ENCODE measurements at regions not wholly inside any gene's neighbourhood (a gene's known extent, or its start where the extent isn't known, plus 50 kb on each side); places are given as distances from the start of the nearest gene placed in this dataset.

- no peak for DNase-seq (ENCODE audit: low spot score, unreplicated experiment)
- no peak overlapping the region for H3K4me3 Mint-ChIP-seq (ENCODE audit: low read depth)
- TF ChIP-seq, protein P1, sequence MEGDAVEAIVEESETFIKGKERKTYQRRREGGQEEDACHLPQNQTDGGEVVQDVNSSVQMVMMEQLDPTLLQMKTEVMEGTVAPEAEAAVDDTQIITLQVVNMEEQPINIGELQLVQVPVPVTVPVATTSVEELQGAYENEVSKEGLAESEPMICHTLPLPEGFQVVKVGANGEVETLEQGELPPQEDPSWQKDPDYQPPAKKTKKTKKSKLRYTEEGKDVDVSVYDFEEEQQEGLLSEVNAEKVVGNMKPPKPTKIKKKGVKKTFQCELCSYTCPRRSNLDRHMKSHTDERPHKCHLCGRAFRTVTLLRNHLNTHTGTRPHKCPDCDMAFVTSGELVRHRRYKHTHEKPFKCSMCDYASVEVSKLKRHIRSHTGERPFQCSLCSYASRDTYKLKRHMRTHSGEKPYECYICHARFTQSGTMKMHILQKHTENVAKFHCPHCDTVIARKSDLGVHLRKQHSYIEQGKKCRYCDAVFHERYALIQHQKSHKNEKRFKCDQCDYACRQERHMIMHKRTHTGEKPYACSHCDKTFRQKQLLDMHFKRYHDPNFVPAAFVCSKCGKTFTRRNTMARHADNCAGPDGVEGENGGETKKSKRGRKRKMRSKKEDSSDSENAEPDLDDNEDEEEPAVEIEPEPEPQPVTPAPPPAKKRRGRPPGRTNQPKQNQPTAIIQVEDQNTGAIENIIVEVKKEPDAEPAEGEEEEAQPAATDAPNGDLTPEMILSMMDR (IDR thresholded peaks at IDR 0.05; ENCODE audit: unreplicated experiment) = no peak
- H3K4me1 Mint-ChIP-seq (ENCODE audit: low read depth) = peaks cover 21% of the 10 kb centered on the region
- H3K36me3 Mint-ChIP-seq (ENCODE audit: insufficient read depth) = no peaks in the 10 kb centered on the region
- H3K27me3 Mint-ChIP-seq = no peaks in the 10 kb centered on the region
- no peak overlapping the region for H3K27ac Mint-ChIP-seq
- no peaks in the 10 kb centered on the region for H3K9me3 Mint-ChIP-seq (ENCODE audit: low read depth)
These were observed 212.2 kb downstream of the KCNJ3 start for GRCh38 chr2:154910701-154911100.

DNA sequence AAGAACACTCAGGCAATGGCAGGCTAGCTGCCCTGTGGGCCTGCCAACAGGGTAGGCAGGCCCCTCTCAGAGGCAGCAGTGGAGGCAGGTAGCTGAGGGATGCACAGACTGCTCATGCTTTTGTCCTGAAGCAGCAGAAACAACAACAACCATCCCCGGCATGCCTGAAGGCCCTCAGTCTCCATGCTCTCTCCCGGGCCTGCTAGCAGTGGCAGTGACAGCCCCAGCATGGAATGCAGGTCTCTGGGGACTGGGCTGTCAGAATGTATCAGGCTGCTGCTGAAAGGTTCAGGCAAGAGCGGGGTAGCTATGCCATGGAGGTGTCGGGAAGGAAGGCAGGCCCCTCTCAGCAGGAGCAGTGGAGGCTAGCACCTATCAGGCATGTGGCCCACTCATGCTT, 209.8 kb downstream of the KCNJ3 start:
- Mint-ChIP-seq H3K36me3 (ENCODE audit: insufficient read depth) (no peaks in the 10 kb centered on the region), H3K4me3 (ENCODE audit: low read depth) (no peak overlapping the region), H3K27ac (no peak overlapping the region), H3K27me3 (no peaks in the 10 kb centered on the region), H3K9me3 (ENCODE audit: low read depth) (peaks cover 8% of the 10 kb centered on the region), H3K4me1 (ENCODE audit: low read depth) (peaks cover 11% of the 10 kb centered on the region)
- no peak for DNase-seq (ENCODE audit: low spot score, unreplicated experiment)
- TF ChIP-seq, protein P1 (IDR thresholded peaks at IDR 0.05; ENCODE audit: unreplicated experiment) = no peak

Data from progenitor cell of endocrine pancreas (in vitro differentiated cells).